Erythroblast (primary cell): ENCODE measurements at regions not wholly inside any gene's neighbourhood (a gene's known extent, or its start where the extent isn't known, plus 50 kb on each side); places are given as distances from the start of the nearest gene placed in this dataset.

Experiments
- GATA1 ChIP-seq: IDR thresholded peaks from 2 replicates; pipeline ENCODE4 v1.6.1; 2011; ENCODE audit warnings: low read depth, mild to moderate bottlenecking, control low read depth, low read length, moderate library complexity
- POLR2A ChIP-seq: IDR thresholded peaks from 2 replicates; pipeline ENCODE4 v1.6.1; 2011; ENCODE audit warnings: mild to moderate bottlenecking, low read length

DNA sequence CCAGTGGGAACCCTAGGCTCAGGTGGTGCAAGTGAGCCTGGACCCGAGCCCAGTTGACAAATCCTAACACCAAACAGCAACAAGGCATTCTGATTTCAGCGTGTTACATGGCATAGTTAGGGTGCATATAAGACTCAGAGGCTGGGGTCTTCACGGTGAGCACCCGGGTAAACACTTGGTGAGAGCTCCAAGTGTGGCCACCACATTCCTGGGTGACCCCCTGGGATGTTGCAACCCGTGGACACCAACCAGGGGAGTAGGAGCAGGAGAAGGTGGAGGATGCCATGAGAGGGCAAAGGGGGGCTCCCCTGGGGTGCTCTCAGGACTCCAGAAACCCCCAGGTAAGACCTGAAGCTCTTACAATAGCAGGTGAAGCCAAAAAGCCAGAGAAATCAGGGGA is 69.9 kb upstream of the CDH5 start:
- TF ChIP-seq POLR2A, result no peak
- no peak for TF ChIP-seq GATA1
